ENCODE measurements at regions not wholly inside any gene's neighbourhood (a gene's known extent, or its start where the extent isn't known, plus 50 kb on each side); places are given as distances from the start of the nearest gene placed in this dataset.

DNA sequence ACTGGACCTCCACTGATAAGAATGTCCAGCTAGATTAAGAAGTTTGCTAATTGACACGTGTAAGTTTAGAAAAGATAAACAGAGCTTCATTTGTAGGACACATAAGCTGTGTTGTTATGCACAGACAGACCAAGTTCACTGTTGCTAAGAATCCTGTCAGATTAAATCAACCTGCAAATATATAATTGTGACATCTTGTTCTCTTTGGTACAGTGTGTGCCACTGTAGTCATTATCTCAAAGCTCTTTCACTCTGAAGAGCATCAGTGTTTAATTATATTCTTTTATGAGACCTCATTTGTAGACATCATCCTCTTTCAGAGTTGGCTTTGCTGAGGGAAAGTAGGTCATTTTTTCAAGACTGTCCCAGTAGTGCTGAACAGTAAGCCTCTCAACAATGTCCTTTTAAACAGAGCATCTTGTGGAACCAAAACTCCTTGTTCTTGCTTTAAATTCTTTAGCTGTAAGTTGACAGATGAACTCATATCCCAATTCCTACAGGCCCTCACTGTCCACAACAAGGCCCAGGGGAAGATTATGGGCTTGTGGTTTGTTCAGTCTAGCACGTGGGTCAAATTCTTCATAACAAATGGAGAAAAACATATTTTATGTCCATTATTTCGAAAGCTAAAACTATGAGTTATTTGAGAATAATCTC is 252.4 kb downstream of the HDGFL1 start:
- DNase-seq = no peak

DNA sequence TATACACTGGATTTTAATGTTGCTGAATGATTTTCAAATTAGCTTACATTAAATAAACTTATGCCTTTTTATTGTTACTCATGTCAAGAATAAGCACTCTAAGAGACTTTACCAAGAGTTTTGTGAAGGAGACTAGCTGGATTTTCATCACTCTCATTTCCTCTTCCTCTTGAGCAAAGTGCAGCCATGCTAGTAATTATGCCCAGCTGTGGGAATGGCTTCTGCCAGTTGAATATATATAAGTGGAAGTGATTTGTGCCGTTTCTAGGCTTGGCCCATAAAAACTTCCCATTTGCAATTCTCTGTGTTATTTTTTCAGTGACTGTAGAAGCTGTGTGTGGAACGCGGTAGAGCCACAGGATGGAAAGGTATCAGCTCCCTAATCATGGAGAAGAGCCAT is 255.8 kb downstream of the HDGFL1 start:
- no peak for DNase-seq

DNA sequence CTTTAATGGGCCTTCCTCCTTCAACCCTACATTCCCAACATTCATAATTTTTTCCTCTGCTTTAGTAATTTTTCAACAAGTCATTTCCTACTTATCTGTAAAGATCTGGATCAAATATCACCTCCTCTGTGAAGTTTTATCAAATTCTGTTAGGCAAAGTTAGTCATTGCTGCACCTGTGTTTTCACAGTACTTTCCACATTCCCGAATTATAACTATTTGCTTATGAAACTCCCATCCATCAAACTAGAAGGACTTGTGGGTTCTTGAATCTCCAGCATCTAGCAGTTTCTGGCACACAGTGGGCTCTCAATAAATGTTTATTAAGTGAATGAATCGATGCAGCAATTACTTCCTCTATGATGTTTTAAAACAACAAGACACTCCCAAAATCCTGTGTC is 257.6 kb downstream of the HDGFL1 start:
- DNase-seq = no peak

DNA sequence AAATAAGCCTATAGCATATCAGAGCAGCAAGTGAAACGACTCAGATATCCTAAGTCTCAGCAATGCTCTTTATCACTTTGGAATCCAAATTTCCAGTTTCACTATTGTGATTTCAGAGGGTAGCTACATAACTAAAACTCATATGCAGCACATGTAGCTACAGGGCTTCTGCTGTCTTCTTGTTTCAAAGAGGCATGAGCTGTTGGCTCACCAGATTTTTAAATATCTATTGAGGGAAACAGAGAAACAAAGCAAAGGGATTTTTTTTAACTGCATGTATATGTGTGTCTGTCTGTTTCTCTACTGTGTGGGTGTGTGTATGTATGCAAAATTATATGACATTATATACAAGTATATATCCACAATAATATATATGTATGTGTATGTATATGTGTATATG is 258.4 kb downstream of the HDGFL1 start:
- DNase-seq = no peak

DNA sequence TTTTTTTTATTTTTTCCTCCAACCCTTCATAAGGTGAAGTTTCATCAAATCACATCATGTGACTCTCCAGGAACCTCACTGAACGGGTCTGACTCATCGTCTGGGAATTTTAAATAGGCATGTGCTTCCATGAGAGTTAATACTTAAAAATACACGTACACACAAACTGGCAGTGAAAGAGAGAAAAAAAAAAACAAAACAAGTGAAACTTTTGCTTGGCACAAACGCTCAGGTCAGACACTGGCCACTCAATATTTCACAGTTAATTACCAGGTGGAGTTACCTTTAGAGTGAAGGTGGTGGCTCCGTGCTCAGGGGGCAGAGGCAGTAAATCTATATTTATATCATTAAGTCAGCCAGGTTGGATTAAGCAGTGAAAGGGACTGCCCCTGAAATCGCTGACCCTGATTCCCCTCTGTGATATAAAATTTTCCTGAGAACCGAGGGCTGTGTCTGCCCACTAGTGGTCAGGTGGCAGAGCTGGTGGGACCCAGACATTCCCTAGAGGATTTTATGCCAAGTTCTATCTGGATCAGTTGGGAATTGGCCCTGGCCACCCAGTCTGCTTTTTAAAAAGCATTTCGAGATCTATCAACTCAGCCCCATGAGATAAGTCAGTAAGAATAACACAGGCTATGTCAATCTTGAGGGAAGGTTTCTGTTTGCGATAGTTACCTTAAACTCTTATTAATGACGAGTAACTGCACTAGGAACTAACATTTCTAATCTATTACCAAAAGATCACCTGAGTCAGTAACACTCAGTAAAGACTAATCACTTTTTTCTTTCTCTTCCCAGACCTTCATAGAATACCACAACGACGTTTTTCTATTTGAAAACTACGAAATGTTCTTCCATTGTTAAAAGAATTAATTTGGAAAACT is 259.1 kb downstream of the HDGFL1 start:
- no peak for DNase-seq

DNA sequence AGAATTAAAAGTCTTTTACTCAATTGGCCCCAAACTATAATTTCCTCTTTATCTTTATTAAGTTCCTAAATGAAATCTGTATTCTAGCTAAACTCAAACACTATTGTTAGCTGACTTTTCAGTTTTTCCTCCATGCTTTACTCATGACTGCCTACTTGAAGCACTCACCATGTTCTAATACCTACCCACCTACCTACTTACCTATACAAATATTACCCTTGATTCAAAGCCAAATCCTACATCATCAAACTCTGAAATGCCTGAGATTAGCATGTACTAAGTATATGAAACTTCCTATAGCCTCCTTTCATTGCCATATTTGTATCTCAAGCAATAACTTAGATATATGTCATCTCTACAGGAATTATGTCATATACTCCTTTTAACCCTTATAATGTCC is 259.7 kb downstream of the HDGFL1 start:
- no peak for DNase-seq

DNA sequence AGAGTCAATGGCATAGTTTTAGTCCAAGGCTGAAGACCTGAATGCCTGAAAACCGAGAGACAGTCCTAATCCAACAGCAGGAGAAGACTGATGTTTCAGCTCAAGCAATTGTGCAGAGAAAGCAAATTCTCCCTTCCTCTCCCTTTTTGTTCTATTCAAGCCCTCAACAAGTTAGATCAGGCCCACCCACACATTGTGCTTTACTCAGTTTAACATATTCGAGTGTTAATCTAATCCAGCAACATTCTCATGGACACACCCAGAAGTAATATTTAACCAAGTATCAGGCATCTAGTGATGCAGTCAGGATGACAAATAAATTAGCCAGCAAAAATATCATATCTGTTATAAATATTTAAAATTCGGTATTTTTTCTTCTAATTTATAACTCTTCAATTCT is 261.1 kb downstream of the HDGFL1 start:
- DNase-seq = no peak

DNA sequence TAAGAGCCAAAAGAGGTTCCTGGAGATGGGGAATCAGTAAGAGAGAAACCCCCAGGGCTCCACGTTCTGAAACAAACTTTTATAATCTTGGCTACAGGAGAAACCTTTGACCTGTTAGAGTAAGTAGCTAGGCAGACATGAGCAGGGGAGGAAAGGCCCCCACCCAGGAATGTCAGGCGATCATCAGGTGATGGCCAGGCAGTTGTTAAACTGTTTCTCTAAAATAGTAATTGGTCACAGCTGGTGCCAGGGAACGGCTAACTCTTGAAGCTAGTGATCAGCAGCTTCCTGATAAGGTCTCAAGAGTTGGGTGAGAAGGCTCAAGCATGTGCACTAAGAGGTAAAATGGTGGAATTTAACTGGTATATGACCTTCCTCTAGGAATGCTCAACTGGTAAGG is 263.8 kb downstream of the HDGFL1 start:
- DNase-seq = no peak

DNA sequence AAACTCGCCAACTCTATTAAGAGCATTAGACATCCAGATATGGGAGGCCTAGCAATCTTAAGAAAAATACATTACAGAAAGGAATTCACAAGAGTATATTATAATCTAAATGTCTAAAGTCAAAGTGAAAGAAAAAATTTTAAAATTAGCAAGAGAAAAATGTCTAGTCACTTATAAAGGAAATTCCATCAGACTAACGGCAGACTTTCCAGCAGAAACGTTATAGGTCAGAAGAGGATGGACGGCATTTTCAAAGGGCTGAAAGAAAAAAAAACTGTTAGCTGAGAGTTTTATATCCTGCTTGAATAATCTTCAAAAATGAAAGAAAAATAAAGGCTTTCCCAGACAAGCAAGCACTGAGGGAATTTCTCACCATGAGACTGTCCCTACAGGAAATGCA is 269.0 kb downstream of the HDGFL1 start:
- DNase-seq = no peak

DNA sequence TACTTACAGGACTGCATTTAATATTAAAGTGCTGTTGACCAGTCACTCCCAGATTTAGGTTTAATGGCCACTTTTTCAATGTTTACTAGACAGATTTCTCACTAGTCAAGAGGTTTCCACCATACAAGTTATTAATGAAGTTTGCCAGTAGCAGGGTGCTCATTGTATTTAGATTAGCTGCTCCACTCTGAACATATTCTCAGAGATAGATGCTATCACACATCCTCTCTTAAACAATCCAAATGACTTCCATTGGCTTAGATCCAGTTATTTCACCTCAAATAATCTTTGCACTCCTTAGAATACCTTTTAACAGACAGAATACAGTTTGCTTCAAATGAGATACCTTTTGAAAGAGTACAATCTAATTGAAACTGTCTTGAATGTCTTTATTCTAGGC is 276.1 kb downstream of the HDGFL1 start:
- DNase-seq = no peak

DNA sequence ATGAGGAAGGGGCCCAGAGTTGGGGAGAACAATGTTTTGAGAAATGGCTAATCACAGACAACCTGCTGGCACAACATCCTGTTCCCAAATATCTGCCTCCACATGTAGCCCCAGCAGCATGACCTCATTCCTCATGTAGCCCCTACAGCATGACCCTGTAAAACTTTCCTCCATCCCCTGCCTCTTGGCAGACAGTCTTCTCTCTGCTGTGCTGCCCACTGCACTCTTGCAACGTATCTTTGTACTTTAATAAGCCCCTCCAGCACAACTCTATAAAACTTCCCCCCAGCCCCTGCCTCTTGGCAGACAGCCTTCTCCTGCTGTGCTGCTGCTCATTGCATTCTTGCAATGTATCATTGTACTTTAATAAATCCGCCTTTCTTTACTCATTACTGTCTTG is 278.8 kb downstream of the HDGFL1 start:
- no peak for DNase-seq

DNA sequence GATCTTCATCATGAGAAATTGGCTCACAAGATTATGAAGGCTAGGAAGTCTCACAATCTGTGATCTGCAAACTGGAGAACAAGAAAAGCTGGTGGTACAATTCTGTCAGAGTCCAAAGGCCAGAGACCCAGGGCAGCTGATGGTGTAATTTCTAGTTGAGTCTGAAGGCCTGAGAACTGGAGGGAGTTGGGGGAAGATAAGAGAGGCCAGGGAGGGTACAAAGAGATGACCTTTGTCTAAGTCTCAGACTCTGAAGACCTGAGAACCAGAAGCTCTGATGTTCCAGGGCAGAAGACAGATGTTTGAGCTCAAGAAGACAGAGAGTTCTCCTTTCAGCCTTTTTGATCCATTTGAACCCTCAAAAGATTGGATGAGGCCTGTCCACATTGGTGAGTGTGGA is 280.6 kb downstream of the HDGFL1 start:
- no peak for DNase-seq

DNA sequence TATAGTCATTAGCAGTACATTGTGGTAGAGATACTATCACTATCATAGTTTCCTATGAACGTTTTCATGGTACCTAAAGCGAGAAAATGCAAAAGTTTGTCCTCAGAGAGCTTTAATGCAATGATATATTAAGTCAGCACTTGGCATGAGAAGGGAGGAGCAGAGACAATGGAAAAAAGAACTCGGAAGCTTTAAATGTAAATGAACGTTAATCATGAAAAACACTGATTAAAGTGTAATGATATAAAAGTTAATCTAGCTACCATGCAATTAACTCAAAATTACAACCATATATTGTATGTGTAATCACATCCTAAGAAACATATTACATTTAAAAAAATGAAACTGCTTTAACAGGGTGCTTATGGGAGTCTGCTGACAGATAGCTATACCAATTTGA is 282.7 kb downstream of the HDGFL1 start:
- DNase-seq = no peak

DNA sequence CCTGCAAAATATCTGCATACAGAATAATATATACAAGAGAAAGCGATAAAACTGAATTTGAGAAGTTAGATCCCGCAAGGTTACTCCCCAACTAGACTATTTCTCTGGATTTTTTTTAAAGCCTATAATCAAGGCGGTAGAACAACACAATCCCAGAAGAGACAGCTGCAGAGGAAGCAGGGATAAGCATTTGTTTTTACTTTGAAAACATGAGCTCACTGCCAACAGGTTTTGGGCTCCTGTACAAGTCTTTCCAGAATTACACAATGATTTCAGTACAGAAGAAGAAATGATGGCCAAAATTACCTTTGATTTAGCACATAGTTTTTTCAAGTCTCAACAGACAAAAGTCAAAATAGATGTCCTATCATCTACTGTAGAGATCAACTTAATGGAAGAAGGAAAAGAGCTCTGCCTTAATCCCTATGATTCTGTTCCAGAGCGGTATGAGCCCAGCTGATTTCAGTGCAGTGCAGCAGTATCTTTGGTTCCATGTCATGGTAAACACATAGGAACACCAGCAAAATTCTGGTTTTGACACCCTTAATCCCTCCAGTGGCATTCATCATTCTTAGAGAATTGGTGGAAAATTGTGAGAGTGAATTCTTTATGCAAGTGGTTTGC is 304.3 kb downstream of the HDGFL1 start:
- DNase-seq = no peak

DNA sequence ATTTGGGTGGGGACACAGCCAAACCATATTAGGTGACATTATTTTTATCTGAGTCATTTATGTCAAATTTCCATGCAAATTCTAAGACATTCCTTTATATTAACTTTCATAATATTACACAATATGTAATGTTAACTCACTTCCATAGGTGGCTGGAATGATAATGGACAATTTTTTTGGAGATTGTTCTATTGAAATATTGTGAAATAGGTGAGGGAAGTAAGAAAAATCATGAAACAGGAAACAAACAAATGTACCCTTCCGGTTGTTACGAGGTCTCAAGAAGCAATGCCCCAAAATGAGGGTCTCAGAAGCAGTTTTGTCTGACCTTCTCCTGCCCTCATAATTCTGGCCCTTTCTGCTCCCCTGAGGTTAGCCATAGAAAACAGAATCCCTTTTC is 306.5 kb downstream of the HDGFL1 start:
- no peak for DNase-seq

DNA sequence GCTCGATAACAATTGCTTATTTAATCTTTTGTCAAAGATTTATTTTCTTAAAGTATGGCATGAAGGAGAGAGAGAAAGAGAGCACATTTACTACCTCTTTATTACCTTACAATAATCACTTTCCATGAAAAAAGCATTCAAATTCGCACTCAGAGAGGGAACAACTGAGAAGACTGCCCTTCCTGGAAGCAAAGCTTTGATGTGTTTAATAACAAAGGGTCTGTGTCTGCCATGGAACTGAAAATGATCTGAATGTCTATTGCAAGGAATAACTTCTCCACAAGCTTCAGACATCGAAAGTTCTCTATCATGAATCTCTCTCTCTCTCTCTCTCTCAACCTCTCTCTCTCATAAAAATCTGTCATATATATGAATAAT is 308.9 kb downstream of the HDGFL1 start:
- no peak for DNase-seq

DNA sequence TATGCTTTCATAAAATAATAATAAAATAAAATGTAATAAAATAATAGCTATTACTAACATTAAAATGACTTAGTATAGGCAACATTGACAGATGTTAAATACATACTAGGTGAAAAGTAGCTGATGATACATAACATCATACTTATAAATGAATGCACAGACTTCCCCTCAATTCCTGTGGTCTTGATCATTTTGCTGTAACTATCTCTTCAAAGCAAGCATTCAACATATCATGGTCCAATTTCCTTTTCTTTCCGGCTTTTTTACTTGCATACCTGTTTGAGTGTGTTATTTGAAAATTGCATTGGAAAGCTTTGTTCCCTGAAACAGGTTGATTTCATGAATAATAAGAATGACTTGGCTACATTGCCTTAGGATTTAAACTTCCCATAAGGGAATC is 309.3 kb downstream of the HDGFL1 start:
- no peak for DNase-seq

DNA sequence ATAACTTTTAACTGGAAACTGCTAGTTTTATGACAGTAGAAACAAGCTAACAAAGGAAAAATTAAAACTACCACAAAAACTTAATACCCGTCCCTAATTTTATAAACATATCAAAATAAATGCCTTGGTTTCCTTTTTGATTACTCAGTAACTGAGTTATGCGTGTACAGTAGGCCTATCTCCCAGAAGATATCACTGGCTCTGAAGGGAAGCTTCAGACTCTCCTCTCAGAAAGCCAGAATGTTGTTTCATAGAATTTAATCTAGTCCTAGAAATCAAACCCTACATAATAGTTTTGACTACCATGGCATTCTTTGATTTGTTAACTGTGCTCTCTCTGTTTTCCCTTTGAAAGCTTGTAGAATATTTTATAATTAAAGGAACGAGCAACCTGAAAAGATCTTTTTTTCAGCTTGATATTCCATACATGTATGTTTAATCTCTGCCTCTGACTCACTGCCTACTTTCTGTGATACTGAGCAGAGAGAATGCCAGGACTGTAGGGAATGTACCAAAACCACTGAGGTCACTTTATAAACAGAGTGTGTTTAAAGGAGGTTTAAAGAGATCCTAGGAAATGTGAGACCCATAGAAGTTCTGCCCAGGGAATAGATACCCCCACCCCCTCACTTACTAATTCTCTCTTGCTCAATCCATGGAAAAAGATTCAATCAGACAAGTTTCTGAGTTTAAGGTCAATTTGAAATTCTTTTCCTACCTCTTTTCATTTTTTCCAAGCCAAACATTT is 311.5 kb downstream of the HDGFL1 start:
- no peak for DNase-seq

DNA sequence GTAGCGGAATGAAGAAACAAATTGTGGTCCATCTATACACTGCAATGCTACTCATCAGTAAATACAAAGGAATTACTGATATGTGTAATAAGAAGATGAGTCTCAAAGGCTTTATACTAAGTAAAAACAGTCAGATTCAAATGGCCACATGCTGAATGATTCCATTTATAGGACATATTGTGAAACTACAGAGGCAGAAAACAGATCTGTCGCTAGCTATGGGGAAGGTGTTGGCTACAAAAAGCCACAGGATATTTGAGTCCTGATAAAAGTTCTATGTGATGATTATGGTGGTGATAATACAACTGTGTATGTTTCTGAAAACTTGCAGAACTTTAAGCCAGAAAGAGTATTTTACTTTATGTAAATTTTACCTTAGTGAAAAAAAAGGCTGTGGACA is 313.2 kb downstream of the HDGFL1 start:
- DNase-seq = no peak

DNA sequence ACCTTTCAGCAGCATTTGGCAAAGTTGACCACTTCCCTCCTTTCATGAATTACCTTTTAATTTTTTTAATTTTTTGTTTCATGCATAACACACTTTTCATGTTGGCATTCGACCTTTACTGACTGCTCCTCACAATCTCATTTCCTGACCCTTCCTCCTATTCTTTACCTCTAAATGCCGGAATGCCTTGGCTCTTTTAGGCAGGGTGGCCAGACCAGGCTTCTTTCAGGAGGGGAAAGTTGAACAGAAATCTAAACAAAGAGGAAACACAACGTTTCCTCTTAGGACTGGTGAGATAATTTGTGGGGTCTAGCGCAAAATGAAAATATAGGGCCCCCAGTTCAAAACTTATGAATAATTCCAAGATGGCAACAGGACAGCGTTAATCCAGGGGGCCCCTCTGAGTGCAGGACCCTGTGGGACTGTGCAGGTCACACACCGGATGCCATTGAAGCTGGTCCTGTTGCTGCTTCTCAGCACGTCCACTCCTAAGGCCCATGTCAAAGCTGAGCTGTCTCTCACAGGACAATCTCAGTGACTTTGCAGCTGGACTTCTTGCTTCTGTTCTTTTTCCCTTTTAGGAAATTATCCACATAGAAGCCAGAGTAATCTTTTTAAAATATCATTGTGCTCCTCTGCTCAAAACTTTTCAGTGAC is 313.8 kb downstream of the HDGFL1 start:
- no peak for DNase-seq

DNA sequence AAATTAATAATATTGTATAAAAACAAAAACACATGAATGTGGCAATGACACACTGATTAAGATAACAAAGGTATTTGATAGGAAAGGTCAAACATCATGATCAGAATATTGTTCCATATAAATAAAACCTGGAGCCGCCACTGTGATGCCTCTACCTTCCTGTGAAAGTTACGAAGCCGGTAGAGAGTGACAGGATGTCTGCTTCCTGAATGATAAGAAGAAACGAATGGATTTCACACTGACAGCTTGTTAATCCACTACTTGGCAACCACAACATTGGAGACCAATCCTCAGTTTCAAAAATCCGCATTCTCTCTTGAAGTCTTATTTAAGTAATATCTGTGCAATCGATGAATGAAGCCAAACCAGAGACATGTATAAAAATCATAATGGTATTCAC is 315.1 kb downstream of the HDGFL1 start:
- no peak for DNase-seq

DNA sequence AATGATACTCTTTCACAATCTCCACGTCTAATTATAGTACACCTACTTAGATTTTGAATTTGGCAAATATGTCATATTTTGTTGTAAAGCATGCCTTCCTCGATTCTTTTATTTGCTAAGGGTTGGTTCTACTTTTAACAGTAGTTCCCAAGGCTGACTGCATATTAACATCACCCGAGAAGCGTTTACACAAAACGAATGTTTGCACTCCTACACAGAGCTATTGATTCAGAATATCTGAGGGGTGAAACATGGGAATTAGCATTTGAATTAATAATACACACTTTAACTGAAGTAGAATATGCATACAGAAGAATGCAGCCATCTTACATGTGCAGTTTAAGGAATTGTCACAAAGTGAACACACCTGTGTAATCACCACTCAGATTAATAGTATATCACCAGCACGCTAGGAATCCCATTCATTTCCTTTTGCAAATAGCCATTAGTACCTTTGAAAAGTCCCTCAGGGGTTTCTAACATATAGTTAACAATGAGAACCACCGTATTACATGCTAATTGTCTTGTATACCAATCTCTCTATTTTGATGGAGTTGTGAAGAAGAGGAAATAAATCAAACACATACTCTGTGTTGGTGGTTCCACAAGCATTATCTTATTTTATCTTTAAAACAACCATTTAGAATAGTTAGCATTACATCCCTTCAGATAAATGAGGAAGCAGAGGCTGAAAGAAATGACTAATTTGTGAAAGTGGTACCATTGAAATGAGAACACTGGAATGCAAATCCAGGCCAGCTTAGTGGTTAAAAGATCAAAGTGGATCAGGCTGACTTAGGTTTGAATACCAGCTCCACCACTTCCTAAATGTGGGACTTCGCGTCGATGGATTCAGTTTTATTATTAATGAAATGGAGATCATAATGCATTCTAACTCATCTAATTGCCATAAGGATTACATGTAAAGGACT is 317.6 kb downstream of the HDGFL1 start:
- DNase-seq = no peak

All from suppressor macrophage treated with lipopolysaccharide for 4 hours (primary cell).